Left hindlimb (tissue), 1 donor: ENCODE measurements at regions not wholly inside any gene's neighbourhood (a gene's known extent, or its start where the extent isn't known, plus 50 kb on each side); places are given as distances from the start of the nearest gene placed in this dataset.
"Not testable (repeated sequence)": the region's sequence is repeated elsewhere in the genome, so short reads cannot be mapped to it uniquely, and the experiment has no call there.

Experiments
- DNase-seq: peaks from one replicate; pipeline ENCODE4 v3.0.0-alpha.2; 2018

- no peak for DNase-seq
Measured at GRCh38 chr2:92072461-92073035, 2798.7 kb upstream of the TEKT4 start.

- DNase-seq, result peak; percentile 15
Measured at GRCh38 chr2:92073036-92073814, 2798.0 kb upstream of the TEKT4 start.

- no peak for DNase-seq
Measured at GRCh38 chr2:92073815-92074548, 2797.2 kb upstream of the TEKT4 start.

- no peak for DNase-seq
Measured at GRCh38 chr2:92074549-92074898, 2796.7 kb upstream of the TEKT4 start.

- DNase-seq, result not testable (repeated sequence)
Measured at GRCh38 chr2:92075363-92075762, 2795.9 kb upstream of the TEKT4 start.
